ENCODE measurements at regions not wholly inside any gene's neighbourhood (a gene's known extent, or its start where the extent isn't known, plus 50 kb on each side); places are given as distances from the start of the nearest gene placed in this dataset.
"Not testable (repeated sequence)": the region's sequence is repeated elsewhere in the genome, so short reads cannot be mapped to it uniquely, and the experiment has no call there.

DNA sequence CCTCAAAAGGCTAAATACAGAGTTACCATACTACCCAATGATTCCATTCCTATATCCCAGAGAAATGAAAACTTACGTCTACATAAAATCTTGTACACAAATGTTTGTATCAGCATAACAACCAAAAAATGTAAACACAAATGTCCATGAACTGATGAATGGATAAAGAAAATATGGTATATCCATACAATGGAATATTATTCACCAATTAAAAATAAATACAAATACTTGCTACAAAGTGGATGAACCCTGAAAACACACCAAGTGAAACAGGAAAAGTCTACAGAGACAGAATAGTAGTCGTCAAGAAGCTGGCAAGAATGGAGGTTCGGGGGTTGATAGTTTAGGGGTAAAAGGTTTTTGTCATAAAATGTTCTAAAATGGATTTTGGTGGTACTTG, 54.0 kb upstream of the ANKRD28 start:
- DNase-seq (ENCODE audit: low read depth in 2 of 2): no peak

DNA sequence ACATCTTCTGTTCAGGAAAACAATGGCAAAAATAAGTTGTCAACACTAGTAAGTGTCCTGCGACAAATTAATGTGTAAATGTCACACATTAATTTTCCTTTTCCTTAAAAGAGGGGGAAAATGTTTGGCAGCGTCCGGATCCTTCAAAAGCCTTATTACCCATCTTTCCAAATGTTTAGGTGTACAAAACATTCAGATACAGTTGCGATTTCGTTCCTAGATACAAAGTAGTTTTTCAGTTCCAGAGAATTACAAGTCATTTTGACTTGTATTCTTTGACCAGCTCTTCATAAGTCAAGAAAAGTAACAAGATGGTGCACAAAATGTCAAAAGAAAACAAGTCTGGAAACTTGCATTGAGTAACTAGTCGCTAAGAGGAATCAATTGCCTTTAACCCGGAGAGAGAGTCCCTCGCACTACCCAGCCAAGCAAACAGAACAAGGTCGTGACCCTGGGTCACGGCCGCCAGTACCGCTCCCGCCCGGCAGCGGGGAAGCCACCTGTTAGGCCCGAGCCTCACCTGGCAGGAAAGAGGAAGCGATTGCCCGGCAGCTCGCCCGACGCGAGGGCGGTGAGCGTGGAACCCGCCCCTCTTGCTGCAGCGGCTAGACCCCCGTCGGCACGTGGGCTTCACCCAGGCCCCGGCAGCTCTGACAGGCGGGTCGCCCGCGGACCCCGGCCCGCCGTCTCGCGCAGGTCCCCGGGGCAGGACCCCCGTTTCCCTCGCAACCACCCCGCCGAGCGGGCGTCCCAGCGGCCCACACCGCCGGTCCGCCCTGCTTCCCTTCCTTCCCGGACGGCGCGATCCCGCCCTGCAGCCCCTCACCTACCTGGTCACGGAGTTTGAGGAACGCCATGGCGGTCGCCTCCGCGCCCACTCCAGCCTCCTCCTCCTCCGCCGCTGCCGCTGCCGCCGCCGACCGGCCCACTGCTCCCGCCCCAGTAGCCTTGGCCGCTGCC, 61.0 kb upstream of the ANKRD28 start:
- DNase-seq (ENCODE audit: low read depth in 2 of 2): peak; percentile 29 to 41

DNA sequence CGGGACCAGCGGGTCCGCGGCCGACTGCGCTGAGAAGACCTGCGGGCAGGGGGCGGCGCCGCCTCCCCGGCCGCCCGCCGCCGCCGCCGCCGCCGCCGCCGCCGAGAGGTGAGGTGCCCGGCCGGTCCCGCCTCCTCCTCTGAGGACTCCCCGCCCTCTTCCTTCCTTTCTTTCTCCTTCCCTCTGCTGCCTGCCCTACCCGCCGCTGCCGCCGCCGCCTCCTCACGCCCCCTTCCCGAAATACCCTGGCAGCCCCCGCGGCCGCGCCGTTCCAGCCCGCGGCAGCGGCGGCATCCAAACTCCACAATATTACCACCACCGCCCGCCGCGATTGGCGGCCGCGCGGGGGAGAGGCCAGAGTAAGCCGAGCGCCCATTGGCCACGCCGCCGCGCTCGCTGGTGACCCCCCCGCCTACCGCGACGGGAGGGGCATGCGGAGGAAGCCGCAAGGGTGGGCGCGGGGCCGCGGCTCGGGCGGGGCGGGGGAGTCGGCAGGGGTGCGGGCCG, 61.8 kb upstream of the ANKRD28 start:
- DNase-seq (ENCODE audit: low read depth in 2 of 2): peak; percentile 54 to 80

DNA sequence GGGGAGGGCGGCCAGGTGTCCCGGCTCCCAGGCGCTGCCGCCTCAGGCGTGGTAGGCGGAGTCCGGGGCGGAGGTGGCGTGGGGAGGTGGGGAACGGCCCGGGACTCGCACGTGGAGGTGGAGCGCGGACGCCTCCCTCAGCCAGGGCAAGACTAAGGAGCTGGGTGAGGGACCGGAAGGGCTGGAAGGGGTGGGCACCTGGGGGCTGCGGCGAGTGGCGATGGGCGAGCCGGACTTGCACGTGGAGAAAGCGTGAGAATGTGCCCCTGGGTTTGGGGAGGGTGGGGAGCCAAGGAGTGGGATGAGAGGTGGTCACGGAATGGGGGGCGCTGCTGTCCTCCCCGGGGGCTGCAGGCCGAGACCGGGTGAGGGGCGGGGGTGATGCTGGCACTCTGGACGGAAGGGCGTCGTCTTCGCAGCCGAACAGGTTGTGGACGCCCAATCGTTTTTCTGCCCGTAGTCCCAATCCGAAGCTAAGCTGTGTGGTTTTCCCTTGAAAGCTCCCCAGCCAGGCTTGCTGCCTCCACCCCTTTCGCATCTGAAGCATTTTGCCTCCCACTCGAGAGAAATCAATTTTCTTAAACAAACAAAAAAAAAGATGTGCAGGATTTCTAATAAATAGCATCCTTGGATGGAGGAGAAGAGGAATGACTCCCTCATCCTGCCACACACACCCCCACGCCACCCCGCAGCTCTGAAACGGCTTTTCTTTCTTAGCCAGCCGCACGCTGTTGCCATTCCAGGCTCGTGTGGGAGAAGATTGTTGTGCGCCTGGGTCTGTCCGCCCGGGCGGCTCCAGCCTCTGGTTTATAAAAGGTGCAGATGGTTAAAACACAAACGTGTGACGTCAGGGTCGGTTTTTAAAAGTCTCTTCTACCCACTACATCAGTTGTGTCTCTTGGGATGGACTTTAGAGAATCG, 62.5 kb upstream of the ANKRD28 start:
- peak in 1 of 2 donors; percentile 34 for DNase-seq (ENCODE audit: low read depth in 2 of 2)

DNA sequence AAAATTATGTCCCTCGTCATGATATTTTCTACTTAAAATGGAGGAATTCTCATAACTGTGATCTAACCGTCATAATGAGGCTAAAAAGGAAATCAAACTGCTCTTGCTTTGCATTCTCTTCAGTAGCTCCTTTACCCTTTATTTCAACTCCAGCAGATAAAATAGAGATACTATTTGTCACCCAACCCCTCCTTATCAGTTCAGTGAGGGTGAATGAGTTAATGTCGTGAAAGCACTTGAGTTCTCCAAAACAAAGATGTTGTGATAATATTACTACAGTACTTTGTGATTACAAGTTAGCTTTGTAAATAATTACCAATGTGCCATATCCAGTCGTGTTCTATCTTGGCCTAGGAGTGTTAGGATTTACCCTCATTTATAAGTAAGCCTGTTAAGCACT, 63.4 kb upstream of the ANKRD28 start:
- DNase-seq (ENCODE audit: low read depth in 2 of 2): no peak

DNA sequence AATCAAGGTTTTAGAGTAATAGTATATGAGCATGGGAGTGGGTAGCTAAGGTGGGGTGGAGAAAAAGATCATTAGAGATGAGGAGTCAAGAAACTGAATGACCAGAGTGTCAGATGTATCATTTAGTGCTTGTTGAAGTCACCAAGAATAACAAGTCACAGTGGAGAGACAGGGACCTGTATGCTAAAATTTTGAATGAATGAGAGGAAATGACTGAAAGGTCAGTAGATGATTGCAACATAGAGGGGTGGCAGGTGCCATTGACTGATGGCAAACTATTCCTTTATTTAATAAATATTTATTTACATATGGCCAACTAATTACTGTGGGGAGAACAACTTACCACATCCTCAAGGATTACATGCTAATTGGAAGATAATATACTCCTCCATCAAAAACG, 75.0 kb upstream of the ANKRD28 start:
- no peak for DNase-seq (ENCODE audit: low read depth in 2 of 2)

DNA sequence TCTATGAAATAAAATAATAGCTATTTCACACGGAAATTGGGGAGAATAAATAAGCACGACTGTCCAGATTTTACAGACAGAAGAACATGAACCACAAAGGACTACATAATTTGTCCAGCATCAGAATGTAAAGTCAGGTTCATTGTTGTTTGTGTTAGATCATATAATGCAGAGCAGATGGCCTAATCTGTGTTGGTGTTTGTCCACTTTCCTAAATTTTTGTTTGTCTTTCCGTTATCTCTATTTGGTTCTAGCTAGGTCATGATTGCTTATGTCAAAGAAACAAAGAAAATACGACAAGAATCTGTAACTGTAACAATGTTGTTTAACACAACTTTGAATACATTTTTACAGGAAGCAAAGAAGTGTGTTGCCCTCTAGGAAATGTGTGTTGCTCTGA, 75.6 kb upstream of the ANKRD28 start:
- no peak for DNase-seq (ENCODE audit: low read depth in 2 of 2)

DNA sequence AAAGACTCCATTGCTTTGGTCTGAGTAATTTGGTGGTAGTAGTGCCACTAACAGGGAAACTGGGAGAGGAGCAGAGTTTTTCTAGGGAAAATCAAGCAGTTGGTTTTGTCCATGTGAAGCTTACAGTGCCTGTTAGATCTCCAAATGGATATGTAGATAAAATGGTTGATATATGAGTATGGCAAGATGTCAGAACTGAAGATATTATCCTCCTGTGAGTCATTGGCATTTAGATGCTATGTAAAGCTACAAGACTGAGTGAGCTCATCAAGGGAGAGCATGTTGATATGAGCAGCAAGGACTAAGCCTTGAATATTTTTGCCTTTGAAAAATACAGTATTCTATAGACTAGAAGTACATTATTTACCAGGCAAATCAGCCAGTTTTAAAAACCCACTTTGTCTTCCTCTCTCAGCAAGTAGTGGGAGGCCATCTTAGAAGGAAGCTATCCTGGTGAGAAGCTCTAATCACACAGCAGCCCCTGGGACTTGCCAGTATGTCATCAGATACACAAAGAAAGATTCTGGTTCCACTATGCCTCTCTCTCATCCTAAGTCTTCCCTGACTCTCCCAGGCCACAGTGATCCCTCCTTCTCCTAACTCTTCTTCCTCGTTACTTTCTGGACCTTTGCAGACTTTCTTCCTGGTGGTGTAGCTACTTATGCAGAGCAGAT, 77.4 kb upstream of the ANKRD28 start:
- no peak for DNase-seq (ENCODE audit: low read depth in 2 of 2)

DNA sequence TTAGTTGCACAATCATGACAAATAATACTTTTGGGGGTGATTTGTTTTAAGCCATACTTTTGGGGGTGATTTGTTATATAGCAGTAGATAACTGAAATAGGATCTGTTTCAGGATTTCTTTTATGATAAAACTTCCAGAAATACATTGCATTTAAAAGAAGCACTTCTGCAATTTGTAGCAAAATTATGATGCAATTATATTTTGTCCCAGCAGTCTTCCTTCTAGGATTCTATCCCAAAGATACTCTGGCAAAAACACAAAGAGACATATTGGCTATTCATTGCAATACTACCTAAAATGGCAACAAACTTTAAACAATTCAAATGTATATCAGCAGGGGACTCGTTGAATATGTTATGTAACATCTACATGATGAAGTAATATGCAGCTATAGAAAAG, 78.9 kb upstream of the ANKRD28 start:
- no peak for DNase-seq (ENCODE audit: low read depth in 2 of 2)

DNA sequence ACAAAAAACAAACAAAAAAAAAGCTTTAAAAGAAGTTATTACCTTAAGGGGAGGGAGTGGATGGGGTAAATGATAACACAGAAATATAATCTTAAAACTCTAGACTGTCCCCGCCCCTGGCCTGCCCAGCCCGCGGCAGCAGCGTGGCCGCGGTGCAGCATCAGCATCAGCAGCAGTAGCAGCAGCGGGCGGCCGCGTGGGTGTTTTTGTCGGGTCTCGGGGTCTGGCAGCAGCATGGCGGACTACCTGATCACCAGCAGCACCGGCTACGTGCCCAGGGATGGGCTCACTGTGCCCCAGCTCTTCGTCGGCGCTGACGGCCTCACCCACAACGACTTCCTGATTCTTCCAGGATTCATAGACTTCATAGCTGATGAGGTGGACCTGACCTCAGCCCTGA, 80.0 kb upstream of the ANKRD28 start:
- DNase-seq (ENCODE audit: low read depth in 2 of 2): no peak

DNA sequence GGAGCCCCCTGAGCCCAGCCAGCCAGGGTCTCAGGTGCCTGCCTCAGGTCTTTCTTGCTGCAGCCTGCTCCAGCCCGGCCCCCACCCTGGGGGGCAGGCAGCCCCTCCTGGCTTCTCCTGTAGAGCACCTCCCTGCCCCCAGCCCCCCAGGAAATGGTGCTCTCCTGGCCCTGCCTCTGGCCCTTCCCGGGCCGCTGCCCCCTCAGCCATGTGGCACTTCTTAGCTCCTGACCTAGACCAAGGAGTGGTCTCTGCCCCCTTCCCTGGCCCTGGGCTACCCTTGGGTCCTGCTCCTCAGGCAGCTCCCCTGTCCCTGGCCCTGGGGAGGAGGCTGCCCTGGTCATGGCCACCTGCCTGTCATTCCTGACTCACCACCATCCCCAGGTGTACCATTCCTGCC, 82.0 kb upstream of the ANKRD28 start:
- not testable (repeated sequence) for DNase-seq (ENCODE audit: low read depth in 2 of 2)

DNA sequence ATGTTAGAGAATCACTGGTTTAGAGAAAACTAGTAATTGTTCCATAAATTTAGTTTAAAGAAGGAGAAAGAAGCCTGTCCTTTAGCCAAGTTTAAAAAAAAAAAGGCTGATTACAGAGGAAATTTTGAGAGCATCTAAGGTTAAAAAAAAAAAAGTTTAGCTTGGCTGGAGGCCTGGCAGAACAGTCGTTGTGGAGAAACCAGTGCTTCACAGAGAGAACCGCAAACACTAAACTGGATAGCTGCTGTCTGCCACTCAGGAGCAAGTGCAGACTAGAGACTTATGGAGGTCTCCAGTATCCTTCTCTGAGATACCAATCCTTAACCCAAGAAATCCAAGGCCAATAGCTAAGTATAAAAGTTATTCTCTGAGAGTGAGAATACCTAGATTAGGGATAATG, 84.8 kb upstream of the ANKRD28 start:
- DNase-seq (ENCODE audit: low read depth in 2 of 2): no peak

DNA sequence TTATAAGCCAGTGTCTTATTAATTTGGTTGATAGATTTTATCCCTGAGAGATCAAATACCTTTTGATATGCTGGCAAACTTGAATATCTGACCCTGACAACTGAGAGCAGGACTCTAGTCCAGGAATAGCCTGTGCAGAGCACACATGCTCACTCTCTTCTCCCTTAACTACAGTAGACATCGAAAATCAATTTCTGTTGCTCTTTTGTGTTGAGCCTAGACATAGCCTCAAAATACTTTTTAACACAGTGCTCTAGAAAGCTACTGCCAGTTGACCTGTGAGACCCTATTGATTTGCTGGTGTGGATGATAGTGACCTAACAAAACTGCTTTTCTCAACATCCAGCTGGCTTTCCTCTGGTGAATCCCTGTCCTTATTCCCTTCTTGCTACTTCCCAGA, 86.4 kb upstream of the ANKRD28 start:
- DNase-seq (ENCODE audit: low read depth in 2 of 2): no peak

DNA sequence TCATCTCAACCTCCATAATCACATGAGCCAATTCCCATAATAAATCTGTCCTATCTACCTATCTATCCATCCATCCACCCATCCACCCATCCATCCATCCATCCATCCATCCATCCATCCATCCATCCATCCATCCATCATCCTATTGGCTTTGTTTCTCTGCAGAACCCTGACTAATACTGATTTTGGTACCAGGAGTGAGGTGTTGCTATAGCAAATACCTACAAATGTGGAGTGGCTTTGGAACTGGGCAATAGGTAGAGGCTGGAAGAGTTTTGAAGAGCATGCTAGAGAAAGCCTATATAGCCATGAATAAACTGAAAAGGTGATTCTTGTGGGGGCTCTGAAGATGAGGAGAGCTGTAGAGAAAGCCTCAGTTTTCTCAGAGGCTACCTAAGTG, 88.7 kb upstream of the ANKRD28 start:
- DNase-seq (ENCODE audit: low read depth in 2 of 2): no peak

DNA sequence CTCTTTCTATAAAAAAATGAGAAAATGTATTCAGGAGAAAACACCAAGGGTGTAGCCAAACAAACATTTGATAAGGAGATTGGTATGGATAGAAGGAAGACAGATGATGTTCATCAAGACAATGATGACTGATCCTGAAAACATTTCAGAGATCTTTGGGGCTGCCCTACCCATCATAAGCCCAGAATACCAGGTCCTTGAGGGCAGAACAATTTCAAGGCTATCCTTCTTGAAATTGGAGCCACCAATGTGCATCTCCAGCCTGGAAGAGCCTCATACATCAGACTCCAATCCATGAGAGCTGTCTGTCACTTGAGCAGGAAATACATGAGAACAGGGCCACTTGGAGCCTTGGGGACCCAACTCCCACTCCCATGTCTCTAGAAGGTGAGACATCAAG, 89.5 kb upstream of the ANKRD28 start:
- no peak for DNase-seq (ENCODE audit: low read depth in 2 of 2)

DNA sequence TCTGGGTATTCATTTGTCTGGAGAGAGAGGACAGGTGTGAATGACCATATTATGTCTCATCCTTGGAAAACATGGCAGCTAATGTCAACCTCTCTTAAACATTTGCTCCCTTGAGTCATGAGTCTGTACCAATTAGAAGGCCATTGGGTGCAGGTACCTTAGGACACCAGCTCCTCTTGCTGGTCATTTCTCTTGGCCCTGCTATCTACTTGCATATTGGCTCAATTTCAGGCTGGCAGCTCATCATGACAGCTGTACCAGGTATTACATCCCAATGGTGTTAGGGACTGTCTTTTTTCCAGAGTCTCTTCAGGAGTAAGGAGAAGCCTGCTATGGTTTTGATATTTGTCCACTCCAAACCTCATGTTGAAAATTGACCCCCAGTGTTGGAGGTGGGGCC, 92.2 kb upstream of the ANKRD28 start:
- DNase-seq (ENCODE audit: low read depth in 2 of 2): no peak

DNA sequence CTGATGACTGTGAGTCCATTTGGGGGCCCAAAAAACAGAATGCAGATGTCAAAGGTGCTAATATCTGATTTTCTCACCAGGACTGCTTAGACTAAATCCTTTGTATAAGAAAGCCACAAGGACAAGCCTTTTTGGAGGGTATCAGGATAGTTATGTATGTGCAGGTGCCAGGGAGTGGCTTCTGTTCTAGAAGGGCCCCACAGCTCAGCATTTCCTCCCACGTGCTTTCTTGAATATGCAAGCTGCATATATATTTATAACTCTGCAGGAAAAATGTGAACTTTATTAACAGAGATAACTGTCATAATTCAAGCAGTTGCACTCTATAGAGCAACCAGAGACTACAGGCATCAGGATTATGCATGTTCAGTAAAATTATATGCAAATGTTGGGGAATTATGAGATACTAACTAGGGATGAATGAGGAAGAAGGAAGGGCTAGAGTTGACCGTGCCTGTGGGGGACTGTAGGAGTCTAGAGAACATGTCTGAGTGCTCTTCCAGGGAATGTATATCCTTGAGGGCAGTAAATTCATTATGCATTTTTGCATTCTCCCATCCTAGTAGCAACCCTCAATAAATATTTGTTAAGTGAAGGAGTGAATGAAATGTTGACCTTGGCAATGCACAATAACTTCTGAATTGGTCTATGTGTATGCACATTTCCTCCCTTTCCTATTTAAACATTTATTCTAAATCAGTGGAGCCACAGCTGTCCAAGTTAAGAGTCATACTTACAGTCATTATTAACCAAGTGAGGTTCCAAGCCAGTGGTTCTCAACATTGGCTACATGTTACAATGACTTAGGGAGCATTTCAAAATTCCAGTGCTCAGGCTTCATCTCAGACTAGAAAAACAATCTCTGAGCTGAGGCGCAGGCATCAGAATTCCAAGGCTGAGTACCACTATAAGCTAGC, 94.8 kb upstream of the ANKRD28 start:
- DNase-seq (ENCODE audit: low read depth in 2 of 2): no peak

DNA sequence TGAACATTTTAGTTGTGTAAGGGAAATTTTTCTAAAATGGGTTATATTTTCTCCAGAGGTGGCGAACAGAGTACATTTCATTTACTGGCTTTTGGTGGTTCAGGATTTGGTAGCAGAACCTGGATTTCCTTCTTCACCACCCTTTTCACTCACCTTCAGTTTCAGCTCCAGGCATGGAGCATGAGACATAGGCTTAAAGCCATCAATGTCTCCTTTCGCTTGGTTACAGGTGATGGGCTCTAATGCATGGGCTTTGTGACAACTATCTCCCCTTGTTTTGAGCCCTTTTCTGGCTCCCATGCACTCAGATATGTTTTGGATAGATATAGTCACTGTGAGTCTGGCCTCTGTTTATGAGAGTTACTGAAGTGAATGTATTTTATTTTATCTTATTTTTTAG, 96.6 kb upstream of the ANKRD28 start:
- DNase-seq (ENCODE audit: low read depth in 2 of 2): no peak

DNA sequence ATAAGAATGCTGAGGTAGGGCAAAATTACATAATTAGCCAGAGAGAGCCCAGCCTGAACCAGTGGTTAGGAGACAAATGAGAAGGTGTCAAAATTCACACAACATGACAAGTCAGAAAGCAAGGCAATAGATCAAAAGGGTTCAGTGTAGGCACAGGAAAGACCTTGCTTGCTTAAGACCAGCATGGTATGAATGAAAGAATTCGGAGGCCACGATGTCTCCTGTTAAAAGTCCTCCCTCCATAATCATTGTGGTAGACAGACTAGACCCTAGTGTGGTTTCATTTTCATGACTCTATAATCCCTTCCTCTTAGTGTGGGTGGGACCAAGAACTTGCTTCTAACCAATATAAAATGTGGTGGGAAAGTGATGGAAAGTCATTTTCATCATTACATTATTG, 98.7 kb upstream of the ANKRD28 start:
- no peak for DNase-seq (ENCODE audit: low read depth in 2 of 2)

DNA sequence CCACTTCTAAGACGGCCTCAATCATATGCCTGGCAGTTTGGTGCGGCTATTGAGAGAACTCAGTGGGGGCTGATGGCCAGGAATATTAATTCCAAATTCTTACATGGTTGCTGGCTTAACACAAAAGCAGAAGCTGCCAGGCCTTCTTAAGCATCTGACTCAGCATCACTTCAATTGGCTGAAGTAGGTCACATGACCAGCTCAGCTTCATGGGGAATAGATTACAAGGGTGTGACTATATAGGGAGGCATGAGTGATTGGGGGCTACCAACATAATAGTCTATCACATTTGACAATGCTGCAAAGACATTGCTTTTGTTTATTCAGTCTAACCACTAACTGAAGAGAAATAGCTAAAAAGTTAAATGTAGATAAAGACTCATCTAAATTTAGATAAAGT, 101.6 kb upstream of the ANKRD28 start:
- DNase-seq (ENCODE audit: low read depth in 2 of 2): no peak

DNA sequence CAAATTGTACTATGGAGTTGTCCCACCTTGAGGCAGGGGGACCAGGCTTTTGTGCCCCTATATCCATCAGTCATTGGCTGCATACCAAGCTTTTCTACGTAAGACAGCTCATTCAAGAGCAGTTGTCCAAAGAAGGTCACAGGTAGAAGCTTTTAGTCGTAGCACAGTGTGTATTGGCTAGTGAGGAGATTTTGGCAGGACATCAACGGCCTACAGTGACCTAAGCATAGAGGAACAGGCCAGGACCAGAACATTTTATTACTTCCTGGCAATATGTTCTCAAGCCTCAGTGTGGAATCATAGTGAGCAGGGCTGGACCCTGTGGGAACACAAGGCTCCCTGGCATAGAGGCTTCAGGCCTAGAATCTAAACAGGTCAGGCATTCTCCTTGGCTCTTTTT, 105.4 kb upstream of the ANKRD28 start:
- no peak for DNase-seq (ENCODE audit: low read depth in 2 of 2)
